GM19238 (cell line): ENCODE measurements at regions not wholly inside any gene's neighbourhood (a gene's known extent, or its start where the extent isn't known, plus 50 kb on each side); places are given as distances from the start of the nearest gene placed in this dataset.

Experiments
- DNase-seq: peaks from one replicate; pipeline ENCODE4 v3.0.0; 2011; ENCODE audit warnings: low spot score; ENCODE audit not compliant: insufficient read length

- DNase-seq = no peak
Measured at GRCh38 chrX:110408949-110409588, 50.4 kb downstream of the RTL9 start.

- no peak for DNase-seq
Measured at GRCh38 chrX:110409925-110410324, 51.3 kb downstream of the RTL9 start.

GRCh38 chrX:110410603-110411002, 52.0 kb downstream of the RTL9 start:
- DNase-seq = no peak

- peak; percentile 60 for DNase-seq
Measured at GRCh38 chrX:110412971-110413726, 54.5 kb downstream of the RTL9 start.

GRCh38 chrX:110413727-110414124, 55.1 kb downstream of the RTL9 start:
- DNase-seq = no peak

GRCh38 chrX:110414273-110414672, 55.6 kb downstream of the RTL9 start:
- DNase-seq = no peak

GRCh38 chrX:110414679-110415439, 56.2 kb downstream of the RTL9 start:
- DNase-seq = peak; percentile 9

GRCh38 chrX:110415440-110416170, 57.0 kb downstream of the RTL9 start:
- DNase-seq = no peak

GRCh38 chrX:110417128-110417527, 58.5 kb downstream of the RTL9 start:
- no peak for DNase-seq

- DNase-seq = no peak
Measured at GRCh38 chrX:110418316-110419235, 59.9 kb downstream of the RTL9 start.

- no peak for DNase-seq
Measured at GRCh38 chrX:110419512-110419911, 60.9 kb downstream of the RTL9 start.

- peak; percentile 10 for DNase-seq
Measured at GRCh38 chrX:110420771-110421499, 62.3 kb downstream of the RTL9 start.

- DNase-seq = no peak
Measured at GRCh38 chrX:110421500-110422455, 63.1 kb downstream of the RTL9 start.

GRCh38 chrX:110425222-110426154, 66.8 kb downstream of the RTL9 start:
- no peak for DNase-seq

GRCh38 chrX:110426155-110426504, 67.5 kb downstream of the RTL9 start:
- no peak for DNase-seq

GRCh38 chrX:110427076-110427475, 68.4 kb downstream of the RTL9 start:
- DNase-seq = no peak

GRCh38 chrX:110428144-110428543, 69.5 kb downstream of the RTL9 start:
- no peak for DNase-seq
